Osteocyte (in vitro differentiated cells): ENCODE measurements at regions not wholly inside any gene's neighbourhood (a gene's known extent, or its start where the extent isn't known, plus 50 kb on each side); places are given as distances from the start of the nearest gene placed in this dataset.

ENCODE experiments used
- DNase-seq: peaks from one replicate; pipeline ENCODE4 v3.0.0; 2021; ENCODE audit warnings: mixed read lengths; ENCODE audit not compliant: unreplicated experiment; ENCODE audit errors: extremely low spot score
- H3K27ac Mint-ChIP-seq: one replicate; pipeline ENCODE4 v1.8.0; 2021; ENCODE audit warnings: mild to moderate bottlenecking, mixed read lengths; ENCODE audit not compliant: unreplicated experiment
- H3K27me3 Mint-ChIP-seq: one replicate; pipeline ENCODE4 v1.8.0; 2021; ENCODE audit warnings: mixed read lengths; ENCODE audit not compliant: unreplicated experiment
- H3K36me3 Mint-ChIP-seq: one replicate; pipeline ENCODE4 v1.8.0; 2021; ENCODE audit warnings: mixed read lengths; ENCODE audit not compliant: unreplicated experiment
- H3K4me1 Mint-ChIP-seq: one replicate; pipeline ENCODE4 v1.8.0; 2021; ENCODE audit warnings: mixed read lengths; ENCODE audit not compliant: unreplicated experiment
- H3K4me3 Mint-ChIP-seq: one replicate; pipeline ENCODE4 v1.8.0; 2021; ENCODE audit warnings: mild to moderate bottlenecking, moderate library complexity, mixed read lengths; ENCODE audit not compliant: unreplicated experiment
- H3K9me3 Mint-ChIP-seq: one replicate; pipeline ENCODE4 v1.8.0; 2021; ENCODE audit warnings: mixed read lengths; ENCODE audit not compliant: unreplicated experiment
- CTCF ChIP-seq: fragments of 200-600 bp; sonication (generic); IDR thresholded peaks from 2 replicates; pipeline ENCODE4 v1.5.0; 2021; ENCODE audit warnings: antibody characterized with exemption, mild to moderate bottlenecking, moderate library complexity

DNA sequence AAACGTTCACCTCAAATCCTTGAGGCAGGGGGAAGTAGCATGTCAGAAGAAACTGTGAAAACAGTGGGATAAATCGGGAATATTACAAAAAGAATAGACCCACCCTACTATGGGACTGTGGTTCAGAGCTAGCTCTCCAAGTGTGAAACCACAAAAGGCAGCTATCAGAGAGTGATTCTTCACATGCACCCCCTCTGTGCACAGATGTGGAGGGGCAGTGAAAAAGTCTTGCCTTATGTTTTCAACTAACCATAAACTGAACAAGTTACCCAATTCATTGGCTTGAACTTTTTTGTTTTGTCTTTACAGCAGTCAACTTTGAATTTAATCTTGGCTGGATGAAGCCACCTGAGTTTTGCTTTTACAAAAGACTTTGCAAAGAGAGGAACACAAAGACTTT, 98.8 kb upstream of the NR4A3 start:
- Mint-ChIP-seq H3K27ac (no peak overlapping the region), H3K36me3 (no peaks in the 10 kb centered on the region), H3K9me3 (no peaks in the 10 kb centered on the region), H3K27me3 (peaks cover 33% of the 10 kb centered on the region), H3K4me3 (no peak overlapping the region), H3K4me1 (peaks cover 4% of the 10 kb centered on the region)
- no peak for TF ChIP-seq CTCF
- DNase-seq = no peak

- H3K27ac Mint-ChIP-seq = no peak overlapping the region
- no peaks in the 10 kb centered on the region for H3K36me3 Mint-ChIP-seq
- H3K4me1 Mint-ChIP-seq = peaks cover 4% of the 10 kb centered on the region
- DNase-seq = no peak
- TF ChIP-seq CTCF = no peak
- peaks cover 22% of the 10 kb centered on the region for H3K27me3 Mint-ChIP-seq
- no peak overlapping the region for H3K4me3 Mint-ChIP-seq
- H3K9me3 Mint-ChIP-seq = no peaks in the 10 kb centered on the region
Observed at GRCh38 chr9:99724640-99725039, 97.0 kb upstream of the NR4A3 start.

DNA sequence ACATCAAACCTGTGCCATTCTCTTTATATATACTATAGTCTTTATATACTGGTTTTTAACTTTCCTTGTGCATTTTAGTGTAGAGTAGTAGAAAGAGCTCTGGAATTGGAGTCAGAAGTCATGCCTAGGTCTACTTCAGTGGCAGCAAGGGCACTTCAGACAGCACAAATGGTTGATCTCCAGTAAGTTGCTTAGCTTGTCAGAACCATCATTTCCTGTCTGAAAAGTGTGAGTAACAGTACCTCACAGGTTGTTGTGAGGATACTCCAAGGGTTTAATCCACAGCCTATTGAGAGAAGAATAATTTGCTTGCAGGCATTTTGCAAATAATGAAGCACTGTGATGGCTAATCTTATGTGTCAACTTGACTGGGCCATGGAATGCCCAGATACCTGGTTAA, 95.8 kb upstream of the NR4A3 start:
- peaks cover 20% of the 10 kb centered on the region for H3K27me3 Mint-ChIP-seq
- no peak for TF ChIP-seq CTCF
- no peaks in the 10 kb centered on the region for H3K36me3 Mint-ChIP-seq
- no peaks in the 10 kb centered on the region for H3K4me1 Mint-ChIP-seq
- DNase-seq = no peak
- H3K9me3 Mint-ChIP-seq = no peaks in the 10 kb centered on the region
- H3K27ac Mint-ChIP-seq = no peak overlapping the region
- no peak overlapping the region for H3K4me3 Mint-ChIP-seq

- no peaks in the 10 kb centered on the region for H3K4me1 Mint-ChIP-seq
- no peak for DNase-seq
- peaks cover 15% of the 10 kb centered on the region for H3K27me3 Mint-ChIP-seq
- H3K9me3 Mint-ChIP-seq = no peaks in the 10 kb centered on the region
- no peak for TF ChIP-seq CTCF
- H3K4me3 Mint-ChIP-seq = no peak overlapping the region
- no peak overlapping the region for H3K27ac Mint-ChIP-seq
- H3K36me3 Mint-ChIP-seq = no peaks in the 10 kb centered on the region
Observed at GRCh38 chr9:99726758-99727157, 94.9 kb upstream of the NR4A3 start.

GRCh38 chr9:99730062-99730461, 91.6 kb upstream of the NR4A3 start:
- no peaks in the 10 kb centered on the region for H3K9me3 Mint-ChIP-seq
- H3K27ac Mint-ChIP-seq = no peak overlapping the region
- no peaks in the 10 kb centered on the region for H3K4me1 Mint-ChIP-seq
- DNase-seq = no peak
- H3K36me3 Mint-ChIP-seq = no peaks in the 10 kb centered on the region
- H3K4me3 Mint-ChIP-seq = no peak overlapping the region
- no peak for TF ChIP-seq CTCF
- peaks cover 10% of the 10 kb centered on the region for H3K27me3 Mint-ChIP-seq
